ENCODE measurements at regions not wholly inside any gene's neighbourhood (a gene's known extent, or its start where the extent isn't known, plus 50 kb on each side); places are given as distances from the start of the nearest gene placed in this dataset.

DNA sequence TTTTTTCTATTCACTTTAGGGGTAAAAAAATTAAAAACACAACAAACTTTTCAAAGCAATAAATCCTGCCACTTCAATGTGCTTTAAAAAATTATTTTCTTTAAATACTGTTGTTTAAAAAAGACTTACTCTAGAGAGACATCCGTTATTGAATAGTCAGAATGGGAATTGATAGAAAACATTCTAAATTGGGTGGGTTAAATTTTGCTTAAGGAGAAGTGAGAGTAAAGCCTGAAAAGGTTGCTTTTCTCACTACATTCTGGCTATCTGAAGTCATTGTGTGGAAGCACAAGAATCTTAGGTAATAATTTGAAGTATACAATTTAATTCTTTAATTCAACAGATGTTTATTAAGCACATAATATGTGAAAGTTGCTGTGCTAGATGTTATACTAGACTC is 509.3 kb downstream of the NR2F1-AS1 start:
- no peak for TF ChIP-seq SIN3A (IDR thresholded peaks at IDR 0.05; ENCODE audit: borderline replicate concordance, insufficient read depth, low read depth, low read length)
- TF ChIP-seq, protein P1, sequence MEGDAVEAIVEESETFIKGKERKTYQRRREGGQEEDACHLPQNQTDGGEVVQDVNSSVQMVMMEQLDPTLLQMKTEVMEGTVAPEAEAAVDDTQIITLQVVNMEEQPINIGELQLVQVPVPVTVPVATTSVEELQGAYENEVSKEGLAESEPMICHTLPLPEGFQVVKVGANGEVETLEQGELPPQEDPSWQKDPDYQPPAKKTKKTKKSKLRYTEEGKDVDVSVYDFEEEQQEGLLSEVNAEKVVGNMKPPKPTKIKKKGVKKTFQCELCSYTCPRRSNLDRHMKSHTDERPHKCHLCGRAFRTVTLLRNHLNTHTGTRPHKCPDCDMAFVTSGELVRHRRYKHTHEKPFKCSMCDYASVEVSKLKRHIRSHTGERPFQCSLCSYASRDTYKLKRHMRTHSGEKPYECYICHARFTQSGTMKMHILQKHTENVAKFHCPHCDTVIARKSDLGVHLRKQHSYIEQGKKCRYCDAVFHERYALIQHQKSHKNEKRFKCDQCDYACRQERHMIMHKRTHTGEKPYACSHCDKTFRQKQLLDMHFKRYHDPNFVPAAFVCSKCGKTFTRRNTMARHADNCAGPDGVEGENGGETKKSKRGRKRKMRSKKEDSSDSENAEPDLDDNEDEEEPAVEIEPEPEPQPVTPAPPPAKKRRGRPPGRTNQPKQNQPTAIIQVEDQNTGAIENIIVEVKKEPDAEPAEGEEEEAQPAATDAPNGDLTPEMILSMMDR (IDR thresholded peaks at IDR 0.05): no peak
